Stimulated activated CD4-positive, alpha-beta T cell treated with anti-CD3 and anti-CD28 coated beads, Interleukin-12 subunit alpha, Interleukin-12 subunit beta, amount 100 ng/mL, for 4 hours (primary cell): ENCODE measurements at regions not wholly inside any gene's neighbourhood (a gene's known extent, or its start where the extent isn't known, plus 50 kb on each side); places are given as distances from the start of the nearest gene placed in this dataset.
"Not testable (repeated sequence)": the region's sequence is repeated elsewhere in the genome, so short reads cannot be mapped to it uniquely, and the experiment has no call there.

Source experiments
- DNase-seq: peaks from one replicate; pipeline ENCODE4 v3.0.0-alpha.2; 2020

DNA sequence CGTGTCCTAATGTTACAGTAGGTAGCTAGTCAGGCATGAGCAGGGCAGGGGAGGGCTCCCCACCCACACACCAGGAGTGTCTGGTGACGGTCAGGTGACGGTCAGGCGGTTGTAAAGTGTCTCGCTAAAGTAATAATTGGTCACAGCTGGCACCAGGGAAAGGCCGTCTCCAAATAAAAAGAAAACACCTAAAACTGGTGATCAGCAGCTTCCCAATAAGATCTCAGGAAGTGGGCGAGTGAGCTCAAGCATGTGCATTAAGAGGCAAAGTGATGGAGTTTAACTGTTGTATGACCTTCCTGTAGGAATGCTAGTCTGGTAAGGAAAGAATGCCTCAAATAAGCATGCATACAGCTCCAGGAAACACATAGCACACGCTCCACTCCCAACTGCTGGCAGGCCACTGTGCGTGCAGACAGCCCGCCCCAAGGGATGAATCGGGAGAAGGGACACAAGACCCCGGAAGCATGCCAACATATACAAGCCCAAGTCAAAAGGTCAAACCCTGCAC lies 177.1 kb downstream of the RNF144A start:
- DNase-seq, result no peak

DNA sequence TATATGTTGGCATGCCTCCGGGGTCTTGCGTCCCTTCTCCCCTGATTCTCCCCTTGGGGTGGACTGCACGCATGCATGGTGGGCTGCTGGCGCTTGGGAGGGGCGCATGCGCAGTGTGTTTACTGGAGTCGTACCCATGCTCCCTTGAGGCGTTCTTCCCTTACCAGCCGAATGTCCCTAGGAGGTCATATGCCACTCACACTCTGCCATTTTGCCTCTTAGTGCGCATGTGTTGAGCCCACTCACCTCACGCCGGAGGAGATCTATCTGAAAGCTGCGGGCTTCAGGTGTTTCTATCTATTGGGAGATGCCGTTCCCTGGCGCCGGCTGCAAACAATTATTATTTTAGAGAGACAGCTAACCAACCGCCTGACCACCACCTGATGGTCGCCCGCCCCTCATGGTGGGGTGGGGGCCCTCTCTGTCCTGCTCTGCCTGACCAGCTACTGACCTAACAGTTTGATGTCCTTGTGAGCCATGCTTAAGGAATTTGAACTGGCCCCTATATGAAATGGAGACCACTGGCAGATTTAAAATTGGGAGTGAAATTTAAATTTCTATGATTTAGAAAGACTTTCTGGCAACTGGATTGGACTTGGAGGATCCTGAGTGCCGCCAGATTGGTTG lies 179.6 kb downstream of the RNF144A start:
- DNase-seq, result no peak

DNA sequence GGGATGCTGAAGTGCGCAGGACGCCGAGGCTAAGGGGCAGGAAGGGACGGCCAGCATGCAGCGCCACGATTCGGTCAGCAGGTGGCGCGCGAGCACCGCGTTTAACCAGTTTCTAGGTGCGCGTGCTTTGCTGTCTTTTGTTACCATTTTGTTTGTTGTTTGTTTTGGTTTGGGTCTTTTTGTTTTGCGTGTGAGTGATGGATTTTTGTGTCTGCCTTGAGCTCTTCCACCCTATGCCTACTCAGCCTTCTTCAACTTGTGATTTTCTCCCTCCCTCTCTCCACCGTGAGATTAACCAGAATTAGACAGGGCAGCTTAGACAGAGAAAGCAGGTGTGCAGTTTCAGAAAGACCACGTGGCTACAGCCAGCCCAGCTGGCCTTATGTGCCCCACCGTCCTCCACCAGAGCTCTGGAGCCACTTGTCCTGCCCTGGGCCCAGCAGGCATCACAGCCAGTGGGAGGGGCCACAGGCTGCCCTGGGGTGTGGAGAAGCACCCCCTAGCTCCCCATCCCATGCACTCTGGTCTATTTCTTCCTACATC lies 180.2 kb downstream of the RNF144A start:
- peak; percentile 74 for DNase-seq

DNA sequence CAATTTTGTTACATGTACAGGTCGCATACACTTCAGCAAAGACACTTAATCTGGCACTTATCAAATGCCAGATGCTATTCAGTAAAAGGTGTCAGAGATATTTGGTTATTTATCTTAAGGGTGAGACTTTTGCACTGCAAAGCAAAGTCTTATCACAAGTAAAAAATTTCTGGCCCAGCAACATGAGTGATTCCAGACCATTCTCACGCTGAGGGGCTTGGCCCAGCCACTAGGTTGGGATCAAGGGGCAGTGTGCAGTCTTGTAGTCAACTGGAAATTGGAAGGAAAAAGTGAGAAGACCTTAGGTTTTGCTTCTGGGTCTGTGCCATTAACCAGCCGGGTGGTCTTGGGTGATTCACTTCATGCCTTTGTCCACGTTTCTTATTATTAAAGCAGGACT lies 181.6 kb downstream of the RNF144A start:
- no peak for DNase-seq

DNA sequence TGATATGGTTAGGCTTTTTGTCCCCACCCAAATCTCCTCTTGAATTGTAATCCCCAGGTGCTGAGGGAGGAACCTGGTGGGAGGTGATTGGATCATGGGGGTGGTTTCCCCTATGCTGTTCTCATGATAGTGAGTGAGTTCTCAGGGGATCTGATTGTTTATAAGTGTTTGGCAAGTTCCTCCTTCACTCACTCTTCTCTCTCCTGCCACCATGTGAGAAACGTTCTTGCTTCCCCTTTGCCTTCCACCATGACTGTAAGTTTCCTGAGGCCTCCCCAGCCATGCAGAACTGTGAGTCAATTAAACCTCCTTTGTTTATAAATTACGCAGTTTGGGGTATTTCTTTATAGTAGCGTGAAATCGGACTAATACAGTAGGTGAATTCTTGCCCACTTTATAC lies 182.5 kb downstream of the RNF144A start:
- DNase-seq, result not testable (repeated sequence)

DNA sequence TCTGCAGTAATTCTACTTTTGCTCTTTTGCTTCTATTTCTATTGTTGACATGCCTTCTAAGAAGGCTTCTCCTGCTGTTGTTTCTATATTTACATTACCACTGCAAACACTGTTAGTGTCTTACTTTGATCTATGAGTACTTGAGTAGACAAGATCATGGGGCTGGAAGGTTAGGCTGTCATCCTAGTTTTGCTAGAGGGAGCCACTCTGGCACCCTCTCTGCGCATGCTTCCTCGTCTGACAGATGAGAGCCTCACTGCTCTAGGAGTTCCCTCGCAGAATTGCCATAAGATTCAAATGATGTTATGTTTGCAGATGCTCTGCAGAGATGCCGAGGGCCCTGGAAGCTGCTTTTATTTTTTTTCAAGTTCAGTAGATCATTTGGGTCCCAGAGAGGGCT lies 185.6 kb downstream of the RNF144A start:
- DNase-seq, result no peak

DNA sequence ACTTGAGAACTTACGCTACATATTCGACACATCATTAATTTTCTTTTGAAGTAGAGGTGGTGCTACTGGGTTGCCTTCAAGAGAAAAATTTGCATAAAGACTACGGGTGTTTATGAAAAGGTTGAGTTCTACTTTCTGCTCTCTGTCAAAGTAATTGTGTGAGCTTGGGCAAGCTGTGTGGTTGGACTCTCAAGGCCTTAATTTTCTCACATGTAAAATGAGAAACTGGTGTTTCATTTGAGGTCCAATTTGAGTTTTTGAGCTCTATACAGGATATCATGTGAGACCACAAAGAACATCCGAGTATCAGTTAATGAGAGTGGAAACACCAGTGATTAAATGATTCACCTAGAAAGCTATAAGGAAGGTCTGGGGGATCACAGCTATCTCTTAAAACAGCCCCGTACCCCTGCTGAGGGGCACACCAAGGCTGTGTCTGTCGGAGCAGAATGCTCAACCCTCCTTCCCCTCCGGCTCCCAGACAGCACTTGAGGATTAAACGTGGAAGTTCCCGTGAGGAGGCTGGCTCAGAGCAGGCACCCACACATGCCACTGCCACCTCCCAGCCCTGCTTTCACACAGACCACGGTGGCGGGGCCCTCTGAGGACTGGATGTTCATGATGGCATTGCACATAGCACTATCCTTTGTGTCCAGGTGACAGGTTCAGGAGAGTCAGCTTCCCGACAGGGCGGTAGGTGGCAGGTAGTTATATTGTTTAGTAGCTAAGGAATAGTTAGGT lies 191.8 kb downstream of the RNF144A start:
- no peak for DNase-seq

DNA sequence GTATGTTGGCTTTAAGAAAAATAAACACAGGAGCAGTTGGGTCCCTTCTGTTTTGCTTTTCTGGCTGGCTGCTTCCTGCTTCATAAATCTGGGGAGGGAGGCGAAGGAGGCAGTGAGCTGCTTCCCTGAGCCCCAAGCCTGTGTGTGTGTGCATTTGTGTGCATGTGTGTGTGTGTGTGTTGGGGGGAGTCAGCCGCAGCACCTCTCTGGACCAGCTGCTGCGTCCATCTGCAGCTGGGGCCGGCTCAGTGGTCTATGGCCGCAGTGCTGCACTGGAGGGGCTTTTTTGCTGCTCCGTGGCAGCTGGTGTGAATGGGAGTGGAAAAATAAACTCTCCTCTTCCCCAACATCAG lies 192.3 kb downstream of the RNF144A start:
- DNase-seq, result no peak

DNA sequence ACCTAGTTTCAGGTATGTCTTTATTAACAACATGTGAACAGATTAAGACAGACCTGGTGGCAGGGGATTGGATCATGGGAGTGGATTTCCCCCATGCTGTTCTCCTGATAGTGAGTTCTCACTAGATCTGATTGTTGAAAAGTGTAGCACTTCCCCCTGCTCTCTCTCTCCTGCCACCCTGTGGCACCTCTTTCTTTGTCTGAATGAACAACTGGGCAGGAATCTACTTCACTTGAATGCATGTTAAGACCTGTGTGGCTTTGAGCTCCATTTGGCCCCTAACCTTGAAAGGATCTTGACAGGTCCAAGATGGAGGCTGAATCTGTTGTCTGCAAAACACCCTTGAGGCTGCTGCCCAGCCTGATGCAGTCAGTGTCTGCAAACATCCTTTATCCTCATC lies 194.4 kb downstream of the RNF144A start:
- no peak for DNase-seq

DNA sequence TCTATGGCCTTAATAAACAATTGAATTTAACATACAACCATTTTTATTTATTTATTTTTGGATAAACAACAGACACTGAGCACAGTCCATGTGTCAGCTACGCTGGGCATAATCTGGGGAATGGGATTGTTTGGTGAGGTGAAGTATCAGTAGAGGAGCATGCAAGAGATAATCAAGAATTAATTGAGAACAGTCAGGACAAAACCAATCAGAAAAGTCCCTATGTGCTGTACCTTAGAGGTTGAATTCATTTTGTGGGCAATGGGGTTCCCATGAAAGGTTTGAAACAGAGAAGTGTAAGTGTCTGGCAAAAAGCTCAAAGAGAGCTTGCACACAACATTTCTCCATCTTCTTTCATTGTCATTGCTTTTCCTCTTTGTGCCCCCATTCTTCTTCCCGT lies 198.2 kb downstream of the RNF144A start:
- DNase-seq, result no peak

DNA sequence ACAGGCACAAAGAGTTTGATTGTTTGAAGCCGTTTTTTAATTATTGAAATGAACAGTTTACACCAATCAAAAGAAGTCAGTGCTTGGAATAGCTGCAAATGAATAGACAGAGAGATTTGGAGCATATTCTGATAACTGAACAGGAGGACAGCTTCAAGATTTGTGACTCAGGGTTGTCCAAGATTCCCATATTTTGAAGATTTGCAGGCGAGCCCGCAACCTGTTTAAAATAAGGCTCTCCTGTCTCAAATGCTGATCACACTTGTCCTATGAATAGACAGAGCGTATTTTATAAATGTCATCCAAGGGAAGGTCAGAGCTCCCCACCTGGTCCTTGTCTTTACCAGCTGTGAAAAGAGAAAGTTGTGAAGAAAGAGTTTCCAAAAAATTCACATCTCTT lies 198.7 kb downstream of the RNF144A start:
- DNase-seq, result no peak

DNA sequence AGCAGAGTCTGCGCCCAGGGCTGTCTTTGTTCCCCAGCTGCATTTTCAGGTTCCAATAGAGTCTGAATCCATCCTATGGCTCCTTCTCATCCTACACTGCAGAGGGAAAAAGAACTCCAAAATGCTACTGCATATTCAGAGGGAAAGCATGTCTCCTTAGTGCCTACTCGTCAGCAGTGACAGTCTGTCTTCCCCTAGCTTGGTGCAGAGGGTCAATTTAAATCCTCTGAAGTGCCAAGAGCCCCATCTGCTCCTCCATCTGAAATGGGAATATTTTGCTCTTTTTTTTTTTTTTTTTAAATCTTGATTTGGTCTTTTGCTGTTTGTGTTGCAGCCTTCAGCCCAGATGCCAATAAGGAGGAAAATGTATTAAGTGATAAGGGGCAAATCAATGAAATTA lies 199.3 kb downstream of the RNF144A start:
- DNase-seq, result no peak

DNA sequence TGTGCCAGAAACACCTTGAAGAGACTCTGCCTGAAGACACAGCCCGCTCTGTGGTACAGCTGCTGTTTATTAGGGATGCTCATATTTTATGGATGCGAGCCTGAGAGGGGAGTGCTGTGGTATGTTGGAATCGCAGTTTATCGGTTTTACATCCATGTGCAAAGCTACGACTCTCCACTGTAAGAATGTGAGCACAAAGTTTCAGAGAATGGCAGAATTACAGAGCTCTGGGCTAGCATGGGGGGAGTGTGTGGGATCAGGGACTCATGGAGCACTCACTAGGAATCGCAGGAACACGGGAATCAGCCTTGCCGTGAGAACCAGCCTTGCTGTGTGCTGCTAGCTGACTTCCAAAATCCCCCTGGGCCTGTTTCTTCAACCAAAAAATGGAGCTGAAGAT lies 199.9 kb downstream of the RNF144A start:
- no peak for DNase-seq

DNA sequence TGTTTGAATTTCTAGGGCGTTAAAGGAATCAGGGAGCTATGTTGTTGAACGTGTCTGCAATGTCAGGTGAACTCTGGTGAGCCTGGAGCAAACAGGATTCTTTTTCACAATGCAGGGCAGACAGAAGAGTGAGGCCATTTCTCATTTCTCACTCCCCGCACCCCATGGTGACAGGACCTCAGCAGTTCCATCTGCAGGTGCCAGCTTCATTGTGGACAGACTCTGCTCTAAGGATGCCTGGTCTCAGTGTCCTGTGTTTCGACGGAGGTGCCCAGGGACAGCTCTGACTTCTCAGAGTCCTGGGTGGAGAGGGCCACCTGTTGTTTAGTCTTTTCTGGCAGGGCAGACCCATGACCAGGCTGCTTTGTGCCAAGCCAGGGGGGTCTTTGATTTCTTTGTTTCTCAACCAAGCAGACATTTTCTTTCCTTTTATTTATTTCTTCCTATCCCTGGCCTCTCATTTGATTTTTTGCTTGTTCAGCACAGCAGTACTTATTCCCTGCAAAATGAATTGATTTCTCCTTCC lies 201.5 kb downstream of the RNF144A start:
- DNase-seq, result no peak

DNA sequence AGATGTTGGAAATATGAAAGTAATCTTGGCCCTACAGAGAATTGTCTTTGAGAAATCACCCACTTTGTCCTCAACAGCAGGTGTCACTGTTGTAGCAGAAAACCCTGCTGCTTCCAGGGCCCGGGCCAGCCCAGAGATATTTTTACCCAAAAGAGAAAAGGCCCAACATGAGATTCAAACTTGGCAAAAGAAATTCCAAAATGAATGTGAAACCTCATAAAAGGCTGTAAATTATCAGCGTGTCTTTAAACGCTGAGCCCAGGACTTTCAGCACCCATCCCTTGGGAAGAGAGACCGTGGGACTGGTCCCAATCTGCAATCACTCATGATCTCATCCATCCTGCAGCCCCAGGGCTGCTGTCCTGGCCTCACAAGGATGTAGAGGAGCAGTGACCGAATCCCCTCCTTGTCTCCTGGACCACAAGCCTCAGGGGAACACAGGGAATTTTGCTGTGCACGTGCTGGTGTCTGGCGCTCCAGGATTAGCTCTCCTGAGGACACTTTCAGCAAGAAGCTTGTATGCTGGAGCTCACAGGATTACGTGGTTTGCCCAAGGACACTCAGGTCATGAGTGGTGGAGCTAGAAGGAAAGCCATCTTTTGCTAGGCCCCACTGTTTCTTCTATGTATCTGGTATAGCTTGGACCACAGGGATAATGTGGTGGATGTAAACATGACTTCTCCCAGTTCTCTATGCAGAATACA lies 202.1 kb downstream of the RNF144A start:
- DNase-seq, result no peak

DNA sequence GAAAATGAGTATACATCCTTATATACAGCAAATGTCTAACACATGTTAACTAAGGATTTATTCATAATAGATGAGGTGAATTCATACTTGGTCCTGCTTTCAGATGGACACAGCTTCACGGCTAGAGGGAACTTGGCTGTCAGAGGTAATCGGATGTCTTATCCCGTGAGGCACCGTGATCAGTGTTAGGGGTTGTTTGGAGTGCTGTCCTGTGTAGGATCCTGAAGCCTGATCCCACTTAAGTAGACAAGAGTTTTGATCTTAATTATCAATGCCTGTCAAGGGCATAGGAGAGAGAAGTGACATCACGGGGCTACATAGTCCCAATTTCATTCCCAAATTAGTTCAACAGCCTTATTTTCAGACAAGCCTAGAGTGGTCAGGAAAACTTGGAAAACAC lies 204.6 kb downstream of the RNF144A start:
- DNase-seq, result no peak

DNA sequence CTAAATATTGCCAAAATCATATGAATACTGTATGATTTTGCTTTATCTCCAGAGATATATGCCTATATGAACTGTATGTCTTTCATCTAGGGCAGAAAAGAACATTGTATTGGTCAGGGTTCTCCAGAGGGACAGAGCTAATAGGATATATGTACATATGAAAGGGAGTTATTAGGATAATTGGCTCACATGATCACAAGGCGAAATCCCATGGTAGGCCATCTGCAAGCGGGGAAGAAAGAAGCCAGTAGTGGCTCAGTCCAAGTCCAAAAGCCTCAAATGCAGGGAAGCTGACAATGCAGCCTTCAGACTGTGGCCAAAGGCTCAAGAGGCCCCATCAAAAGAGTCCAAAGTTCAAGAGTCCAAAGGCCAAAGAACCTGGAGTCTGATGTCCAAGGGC lies 209.9 kb downstream of the RNF144A start:
- no peak for DNase-seq

DNA sequence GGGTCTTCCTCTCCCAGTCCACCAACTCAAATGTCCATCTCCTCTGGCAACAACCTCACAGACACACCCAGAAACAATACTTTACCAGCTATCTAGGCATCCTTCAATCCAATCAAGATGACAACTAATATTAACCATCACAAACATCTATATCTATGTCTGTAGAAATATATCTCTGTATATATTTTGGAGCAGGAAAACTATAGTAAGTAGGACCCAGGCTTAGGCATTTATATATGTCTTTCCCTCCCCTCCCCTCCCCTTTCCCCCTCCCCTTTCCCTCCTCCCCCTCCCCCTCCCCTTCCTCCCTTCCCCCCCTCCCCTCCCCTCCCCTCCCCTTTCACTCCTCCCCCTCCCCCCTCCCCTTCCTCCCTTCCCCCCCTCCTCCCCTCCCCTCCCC lies 210.5 kb downstream of the RNF144A start:
- no peak for DNase-seq

DNA sequence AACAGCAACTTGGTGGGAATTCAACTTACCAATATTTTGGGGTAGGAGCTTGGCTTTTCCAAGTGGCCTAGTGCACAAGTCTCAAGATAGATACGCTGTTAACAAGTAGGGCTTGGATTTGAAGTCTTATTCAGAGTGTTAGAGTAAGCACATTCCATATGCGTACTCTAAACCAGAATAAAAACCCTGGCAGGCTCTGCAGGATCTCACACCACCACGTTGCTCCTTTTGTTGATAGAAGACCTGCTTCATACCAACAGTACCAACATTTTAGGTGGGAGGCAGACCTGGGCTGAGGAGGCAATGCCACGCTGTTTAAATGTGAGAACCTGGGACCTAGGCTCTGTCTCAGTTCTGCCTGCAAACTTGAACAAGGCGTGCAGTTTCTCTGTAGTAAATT lies 214.0 kb downstream of the RNF144A start:
- DNase-seq, result no peak

DNA sequence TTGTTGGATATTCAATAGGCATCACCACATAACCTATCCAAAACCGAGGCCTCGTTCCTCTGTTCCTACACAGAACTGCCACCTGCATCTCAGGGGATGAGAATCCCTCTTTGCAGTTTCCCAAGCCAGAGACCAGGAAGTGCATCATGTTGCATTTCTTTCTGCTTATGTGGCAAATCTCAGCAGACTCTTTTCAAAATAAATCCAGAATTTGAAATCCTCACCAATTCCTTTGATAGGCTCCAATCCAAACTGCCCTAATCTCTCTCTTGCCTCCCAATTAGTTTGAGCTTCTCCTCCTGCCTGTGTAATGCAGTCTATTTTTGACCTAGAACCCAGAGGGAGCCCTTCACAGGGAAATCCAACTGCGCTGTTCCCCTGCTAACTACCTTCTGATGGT lies 215.5 kb downstream of the RNF144A start:
- DNase-seq, result no peak

DNA sequence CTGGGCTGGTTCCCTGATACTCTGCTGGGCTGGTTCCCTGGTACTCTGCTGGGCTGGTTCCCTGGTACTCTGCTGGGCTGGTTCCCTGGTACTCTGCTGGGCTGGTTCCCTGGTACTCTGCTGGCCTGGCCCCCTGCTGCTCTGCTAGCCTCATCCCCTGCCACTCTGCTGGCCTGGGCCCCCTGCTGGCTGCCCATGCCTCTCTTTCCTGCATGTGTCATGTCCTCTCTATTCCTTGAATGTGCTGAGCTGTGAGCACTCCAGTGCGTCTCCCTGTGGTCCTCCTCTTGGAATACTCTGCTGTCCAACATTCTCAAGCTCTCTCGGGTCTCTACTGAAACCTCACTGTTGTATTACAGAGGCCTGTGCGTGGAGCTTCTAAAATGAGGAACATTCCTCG lies 216.3 kb downstream of the RNF144A start:
- no peak for DNase-seq

DNA sequence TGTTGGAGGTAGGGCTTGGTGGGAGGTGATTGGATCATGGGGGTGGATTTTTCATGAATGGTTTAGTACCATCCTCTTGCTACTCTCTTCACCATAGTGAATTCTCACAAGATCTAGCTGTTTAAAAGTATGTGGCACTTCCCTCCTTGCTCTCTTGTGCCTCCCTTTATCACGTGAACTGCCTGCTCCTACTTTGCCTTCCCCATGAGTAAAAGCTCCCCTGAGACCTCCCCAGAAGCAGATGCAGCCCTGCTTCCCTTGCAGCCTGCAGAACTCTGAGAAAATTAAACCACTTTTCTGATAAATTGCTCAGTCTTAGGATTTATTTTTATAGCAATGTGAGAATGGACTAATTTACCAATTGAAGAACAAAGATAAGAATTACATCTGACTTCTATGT lies 223.1 kb downstream of the RNF144A start:
- no peak for DNase-seq

DNA sequence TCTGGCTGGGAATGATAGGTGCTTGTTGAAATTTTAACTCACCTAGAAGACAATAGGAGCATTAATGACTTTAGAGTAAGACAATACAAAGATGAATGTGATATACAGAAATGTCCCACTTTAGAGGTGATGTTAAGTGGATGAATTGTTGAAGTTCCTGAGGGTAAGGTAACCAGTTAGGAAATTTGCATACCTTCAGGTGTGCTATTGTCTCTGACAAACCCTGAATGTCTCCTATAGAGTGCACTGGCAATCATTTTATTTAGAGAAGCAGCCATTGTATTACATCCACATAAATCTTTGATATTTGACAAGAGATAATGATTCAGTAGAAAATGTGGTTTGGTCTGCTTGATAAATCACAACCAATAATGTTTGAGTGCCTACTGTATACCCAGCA lies 228.5 kb downstream of the RNF144A start:
- no peak for DNase-seq

DNA sequence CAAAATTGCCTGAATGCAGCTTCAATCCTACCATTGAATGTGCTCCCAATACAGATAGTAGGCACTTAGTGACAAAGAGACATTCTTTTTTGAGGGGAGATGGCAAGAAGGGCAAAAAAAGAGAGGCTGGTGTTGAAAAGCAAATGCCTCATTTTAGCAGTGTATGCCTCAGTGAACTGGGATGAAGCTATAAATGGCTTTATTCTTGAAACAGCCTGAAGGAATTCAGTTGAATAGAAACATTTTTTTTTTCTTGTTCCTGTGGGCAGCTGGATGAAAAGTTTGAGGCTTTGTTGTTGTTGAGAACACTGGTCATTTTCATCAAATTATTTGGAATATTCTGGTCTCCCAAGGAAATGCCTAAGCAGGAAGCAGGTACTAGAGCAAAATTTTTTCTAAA lies 228.9 kb downstream of the RNF144A start:
- no peak for DNase-seq
